Lower lobe of right lung (tissue), 2 donors: ENCODE measurements at regions not wholly inside any gene's neighbourhood (a gene's known extent, or its start where the extent isn't known, plus 50 kb on each side); places are given as distances from the start of the nearest gene placed in this dataset.

Experiments
- ATAC-seq, 2 donors: fragments of 200-7000 bp; cut with Tn5 transposase; one replicate each; pipeline ENCODE4 v1.9.1; 2020 to 2022; ENCODE audit warnings: mild to moderate bottlenecking in 2 of 2, moderate library complexity in 2 of 2
- DNase-seq: peaks from one replicate; pipeline ENCODE4 v3.0.0-alpha.2; 2020
- H3K27ac ChIP-seq: fragments of 200-600 bp; one replicate; pipeline ENCODE4 v1.8.0; 2022
- H3K27me3 ChIP-seq: fragments of 200-600 bp; one replicate; pipeline ENCODE4 v1.8.0; 2022; ENCODE audit warnings: low read depth
- H3K36me3 ChIP-seq: fragments of 200-600 bp; one replicate; pipeline ENCODE4 v1.8.0; 2022; ENCODE audit warnings: mild to moderate bottlenecking
- H3K4me1 ChIP-seq: fragments of 200-600 bp; one replicate; pipeline ENCODE4 v1.8.0; 2022
- H3K4me3 ChIP-seq: fragments of 200-600 bp; one replicate; pipeline ENCODE4 v1.8.0; 2022; ENCODE audit warnings: mild to moderate bottlenecking
- H3K9me3 ChIP-seq: fragments of 200-600 bp; one replicate; pipeline ENCODE4 v1.8.0; 2022
- intact Hi-C: fragments of 100-400 bp; cut with DNase I; formaldehyde crosslinking; loops from one replicate; pipeline ENCODE4 v1.11.0; 2022
- TF ChIP-seq, protein P1 (sequence below): fragments of 200-600 bp; IDR thresholded peaks from one replicate; pipeline ENCODE4 v1.8.0; 2022; ENCODE audit warnings: antibody characterized with exemption, mild to moderate bottlenecking
- donor health status: DM: no; HTN: yes; CAD: no; lungs with severe emphysema.

DNA sequence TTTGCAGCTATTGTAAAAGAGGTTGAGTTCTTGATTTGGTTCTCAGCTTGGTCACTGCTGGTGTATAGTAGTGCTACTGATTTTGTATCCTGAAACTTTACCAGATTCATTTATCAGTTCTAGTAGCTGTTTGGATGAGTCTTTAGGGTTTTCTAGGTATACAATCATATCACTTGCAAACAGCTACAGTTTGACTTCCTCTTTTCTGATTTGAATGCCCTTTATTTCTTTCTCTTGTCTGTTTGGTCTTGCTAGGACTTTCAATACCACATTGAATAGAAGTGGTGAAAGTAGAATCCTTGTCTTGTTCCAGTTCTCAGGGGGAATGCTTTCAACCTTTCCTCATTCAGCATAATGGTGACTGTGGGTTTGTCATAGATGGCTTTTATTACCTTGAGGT lies 210.5 kb upstream of the DPP10 start:
- Histone ChIP-seq H3K4me1 (no peaks in the 10 kb centered on the region), H3K27me3 (no peaks in the 10 kb centered on the region), H3K4me3 (no peak overlapping the region), H3K27ac (no peak overlapping the region), H3K36me3 (no peaks in the 10 kb centered on the region), H3K9me3 (no peaks in the 10 kb centered on the region)
- ATAC-seq (no peak), DNase-seq (no peak)
- intact Hi-C loops = no loop called here
- TF ChIP-seq, protein P1, sequence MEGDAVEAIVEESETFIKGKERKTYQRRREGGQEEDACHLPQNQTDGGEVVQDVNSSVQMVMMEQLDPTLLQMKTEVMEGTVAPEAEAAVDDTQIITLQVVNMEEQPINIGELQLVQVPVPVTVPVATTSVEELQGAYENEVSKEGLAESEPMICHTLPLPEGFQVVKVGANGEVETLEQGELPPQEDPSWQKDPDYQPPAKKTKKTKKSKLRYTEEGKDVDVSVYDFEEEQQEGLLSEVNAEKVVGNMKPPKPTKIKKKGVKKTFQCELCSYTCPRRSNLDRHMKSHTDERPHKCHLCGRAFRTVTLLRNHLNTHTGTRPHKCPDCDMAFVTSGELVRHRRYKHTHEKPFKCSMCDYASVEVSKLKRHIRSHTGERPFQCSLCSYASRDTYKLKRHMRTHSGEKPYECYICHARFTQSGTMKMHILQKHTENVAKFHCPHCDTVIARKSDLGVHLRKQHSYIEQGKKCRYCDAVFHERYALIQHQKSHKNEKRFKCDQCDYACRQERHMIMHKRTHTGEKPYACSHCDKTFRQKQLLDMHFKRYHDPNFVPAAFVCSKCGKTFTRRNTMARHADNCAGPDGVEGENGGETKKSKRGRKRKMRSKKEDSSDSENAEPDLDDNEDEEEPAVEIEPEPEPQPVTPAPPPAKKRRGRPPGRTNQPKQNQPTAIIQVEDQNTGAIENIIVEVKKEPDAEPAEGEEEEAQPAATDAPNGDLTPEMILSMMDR = no peak

DNA sequence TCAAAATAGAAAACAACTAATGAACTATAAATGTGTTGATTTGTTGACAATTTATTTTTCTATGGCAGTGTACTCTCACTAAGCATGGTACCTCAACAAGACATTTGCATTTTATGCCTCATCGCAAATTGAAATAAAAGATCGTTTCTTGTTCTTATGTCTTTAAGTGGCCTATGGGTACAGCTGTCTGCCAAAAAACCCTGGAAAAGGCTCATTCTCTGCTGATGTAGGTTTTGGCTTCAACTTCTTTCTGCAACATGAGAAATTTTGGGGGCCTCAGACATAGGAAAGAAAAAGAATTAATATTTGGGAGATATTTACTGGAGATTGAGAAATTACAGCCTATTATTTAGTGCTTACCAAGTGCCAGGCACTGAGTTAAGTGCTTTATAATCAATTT lies 205.1 kb upstream of the DPP10 start:
- H3K27me3 ChIP-seq = no peaks in the 10 kb centered on the region
- ATAC-seq (no peak), DNase-seq (no peak)
- H3K9me3 ChIP-seq = no peaks in the 10 kb centered on the region
- no peaks in the 10 kb centered on the region for H3K36me3 ChIP-seq
- intact Hi-C loops = no loop called here
- no peaks in the 10 kb centered on the region for H3K4me1 ChIP-seq
- TF ChIP-seq, protein P1 = no peak
- H3K4me3 ChIP-seq = no peak overlapping the region
- H3K27ac ChIP-seq = no peak overlapping the region

DNA sequence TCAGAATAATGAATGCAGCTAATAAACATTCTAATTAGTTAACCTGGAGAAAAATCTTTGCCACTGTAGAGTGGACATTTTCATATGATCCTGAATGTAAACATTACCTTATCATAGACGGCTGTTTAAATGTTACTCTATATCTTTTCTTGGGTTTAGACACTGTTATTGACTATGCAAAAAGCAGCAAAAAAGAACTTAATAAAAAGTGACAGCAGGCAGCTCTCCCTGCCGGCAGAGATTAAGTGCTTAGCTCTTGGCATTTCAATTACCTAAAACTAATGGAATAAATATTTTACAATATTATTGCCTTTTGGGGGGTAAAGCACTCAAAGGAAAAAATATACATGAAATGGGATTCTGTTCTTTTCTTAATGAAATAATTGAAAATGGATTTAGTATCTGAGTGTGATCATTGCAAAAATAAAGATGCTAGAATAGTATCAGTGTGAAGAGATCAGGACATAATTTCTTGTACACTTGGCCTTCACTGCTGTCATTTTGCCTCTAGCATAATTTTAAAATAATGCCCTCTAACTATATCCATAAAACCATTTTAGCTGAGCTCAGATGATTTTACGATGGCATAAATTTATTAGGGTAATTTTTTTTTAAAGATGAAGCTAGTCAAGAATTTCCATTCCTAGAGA lies 203.4 kb upstream of the DPP10 start:
- Histone ChIP-seq H3K9me3 (no peaks in the 10 kb centered on the region), H3K4me1 (no peaks in the 10 kb centered on the region), H3K36me3 (no peaks in the 10 kb centered on the region), H3K27me3 (no peaks in the 10 kb centered on the region), H3K4me3 (no peak overlapping the region), H3K27ac (no peak overlapping the region)
- TF ChIP-seq, protein P1 = no peak
- ATAC-seq (no peak), DNase-seq (no peak)
- intact Hi-C loops = no loop called here

DNA sequence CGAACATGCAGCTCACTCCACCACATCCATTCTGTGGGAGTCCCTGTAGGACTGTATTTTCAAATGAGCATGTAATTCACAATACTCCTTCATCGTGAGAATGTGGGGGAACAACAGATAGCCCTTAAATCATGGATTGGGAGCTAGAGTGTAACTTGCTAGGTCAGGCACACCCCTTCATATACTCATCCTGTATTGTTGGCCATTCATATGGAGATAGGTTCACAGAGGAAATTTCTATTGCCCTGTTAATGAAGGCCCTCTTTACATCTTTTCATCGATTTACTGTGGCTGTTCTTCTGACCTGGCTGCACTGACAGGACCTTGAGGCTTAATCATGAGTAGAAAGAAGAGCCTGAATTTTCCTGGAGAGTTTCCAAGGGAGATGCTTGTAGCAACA lies 193.8 kb upstream of the DPP10 start:
- TF ChIP-seq, protein P1 = no peak
- H3K4me1 ChIP-seq = no peaks in the 10 kb centered on the region
- H3K9me3 ChIP-seq = no peaks in the 10 kb centered on the region
- intact Hi-C loops = no loop called here
- H3K27me3 ChIP-seq = no peaks in the 10 kb centered on the region
- no peak overlapping the region for H3K27ac ChIP-seq
- no peaks in the 10 kb centered on the region for H3K36me3 ChIP-seq
- no peak for DNase-seq
- H3K4me3 ChIP-seq = no peak overlapping the region
- ATAC-seq = no peak

DNA sequence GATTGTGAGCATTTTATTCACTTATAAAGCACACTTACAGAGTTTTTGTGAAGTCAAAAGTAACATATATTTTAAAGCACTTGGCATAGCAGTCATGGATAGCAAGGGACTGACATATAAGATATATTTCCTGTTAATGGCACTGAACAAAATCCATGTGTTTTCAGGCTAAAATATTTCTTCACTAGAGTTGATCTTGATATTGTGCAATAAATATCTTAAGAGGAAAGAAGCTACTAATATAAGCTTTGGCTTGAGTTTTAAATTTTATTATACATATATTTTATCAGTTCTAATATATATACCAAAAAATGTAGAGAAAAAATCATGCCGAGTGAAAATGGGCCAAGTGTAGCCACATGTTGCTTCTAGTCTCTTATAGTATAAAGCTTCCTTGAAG lies 189.7 kb upstream of the DPP10 start:
- H3K4me3 ChIP-seq = no peak overlapping the region
- intact Hi-C loops = no loop called here
- H3K27me3 ChIP-seq = no peaks in the 10 kb centered on the region
- H3K36me3 ChIP-seq = no peaks in the 10 kb centered on the region
- no peaks in the 10 kb centered on the region for H3K4me1 ChIP-seq
- H3K9me3 ChIP-seq = no peaks in the 10 kb centered on the region
- H3K27ac ChIP-seq = no peak overlapping the region
- TF ChIP-seq, protein P1 = no peak
- ATAC-seq = no peak
- no peak for DNase-seq
